ENCODE measurements at regions not wholly inside any gene's neighbourhood (a gene's known extent, or its start where the extent isn't known, plus 50 kb on each side); places are given as distances from the start of the nearest gene placed in this dataset.

- no peak for DNase-seq (ENCODE audit: extremely low spot score in 2 of 2)
- TF ChIP-seq POLR2A (IDR thresholded peaks at IDR 0.05), result no peak
- TF ChIP-seq CTCF (IDR thresholded peaks at IDR 0.05), result no peak
- no peak for TF ChIP-seq POLR2AphosphoS5 (IDR thresholded peaks at IDR 0.05; ENCODE audit: insufficient read depth in 1 of 2, low read depth in 1 of 2)
- H3K36me3 ChIP-seq, result no peaks in the 10 kb centered on the region
- no peak overlapping the region for H3K27ac ChIP-seq
- H3K4me3 ChIP-seq, result no peak overlapping the region
- no peaks in the 10 kb centered on the region for H3K4me1 ChIP-seq
- H3K9me3 ChIP-seq, result no peaks in the 10 kb centered on the region
- intact Hi-C loops (cut with DNase I), result no loop called here
- H3K27me3 ChIP-seq, result no peaks in the 10 kb centered on the region
Observed at GRCh38 chr16:73323880-73324279, 276.0 kb upstream of the ZFHX3 start.

DNA sequence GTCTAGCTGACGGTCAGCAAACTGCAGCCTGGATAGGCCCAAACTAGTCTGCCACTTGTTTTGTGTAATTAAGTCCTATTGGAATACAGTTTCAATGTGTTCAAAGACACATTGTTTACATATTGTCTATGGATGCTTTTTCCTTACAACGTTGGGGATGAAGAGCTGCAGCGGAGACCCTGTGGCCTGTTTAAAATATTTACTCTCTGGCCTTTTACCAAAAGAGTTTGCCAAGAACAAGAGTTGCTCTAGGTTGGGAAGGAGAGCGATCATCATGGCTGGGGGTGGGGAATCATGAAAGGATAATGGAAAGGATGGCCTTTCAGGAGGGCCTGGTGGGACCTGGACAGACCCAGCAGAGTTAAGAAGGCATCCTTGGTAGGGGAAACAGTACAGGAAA is 274.9 kb upstream of the ZFHX3 start:
- no peak overlapping the region for H3K4me3 ChIP-seq
- H3K4me1 ChIP-seq, result no peaks in the 10 kb centered on the region
- H3K27ac ChIP-seq, result no peak overlapping the region
- H3K36me3 ChIP-seq, result no peaks in the 10 kb centered on the region
- intact Hi-C loops (cut with DNase I), result no loop called here
- no peak for DNase-seq (ENCODE audit: extremely low spot score in 2 of 2)
- H3K27me3 ChIP-seq, result no peaks in the 10 kb centered on the region
- no peaks in the 10 kb centered on the region for H3K9me3 ChIP-seq
- TF ChIP-seq POLR2AphosphoS5 (IDR thresholded peaks at IDR 0.05; ENCODE audit: insufficient read depth in 1 of 2, low read depth in 1 of 2), result no peak
- TF ChIP-seq CTCF (IDR thresholded peaks at IDR 0.05), result no peak
- TF ChIP-seq POLR2A (IDR thresholded peaks at IDR 0.05), result no peak

GRCh38 chr16:73321853-73322252 is 273.9 kb upstream of the ZFHX3 start:
- TF ChIP-seq POLR2A (IDR thresholded peaks at IDR 0.05), result no peak
- TF ChIP-seq POLR2AphosphoS5 (IDR thresholded peaks at IDR 0.05; ENCODE audit: insufficient read depth in 1 of 2, low read depth in 1 of 2), result no peak
- H3K27me3 ChIP-seq, result no peaks in the 10 kb centered on the region
- no peaks in the 10 kb centered on the region for H3K9me3 ChIP-seq
- H3K4me3 ChIP-seq, result no peak overlapping the region
- no peaks in the 10 kb centered on the region for H3K4me1 ChIP-seq
- no peaks in the 10 kb centered on the region for H3K36me3 ChIP-seq
- intact Hi-C loops (cut with DNase I), result no loop called here
- H3K27ac ChIP-seq, result no peak overlapping the region
- DNase-seq (ENCODE audit: extremely low spot score in 2 of 2), result no peak

DNA sequence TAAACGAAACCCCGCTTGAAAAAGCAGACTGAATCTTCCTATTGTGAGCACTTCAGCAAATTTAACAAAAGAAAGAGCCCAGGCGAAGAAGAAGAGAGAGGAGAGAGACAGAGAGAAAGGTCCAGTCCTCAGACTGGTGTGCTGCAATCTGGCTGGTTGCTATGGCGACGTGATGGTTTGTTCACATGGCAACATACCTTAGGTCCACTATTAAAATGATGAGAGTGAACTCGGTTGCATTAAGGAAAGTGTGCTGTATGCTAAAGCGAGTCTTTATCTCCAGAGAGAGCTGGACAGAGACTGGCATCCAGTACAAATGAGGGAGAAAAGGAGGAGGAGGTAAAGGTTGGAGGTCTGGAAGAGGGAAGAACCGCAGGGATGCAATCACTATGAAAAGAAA is 271.8 kb upstream of the ZFHX3 start:
- Histone ChIP-seq H3K4me1 (no peaks in the 10 kb centered on the region), H3K4me3 (no peak overlapping the region), H3K27ac (no peak overlapping the region), H3K36me3 (no peaks in the 10 kb centered on the region), H3K27me3 (no peaks in the 10 kb centered on the region), H3K9me3 (no peaks in the 10 kb centered on the region)
- intact Hi-C loops (cut with DNase I), result no loop called here
- TF ChIP-seq CTCF (IDR thresholded peaks at IDR 0.05), result no peak
- no peak for TF ChIP-seq POLR2AphosphoS5 (IDR thresholded peaks at IDR 0.05; ENCODE audit: insufficient read depth in 1 of 2, low read depth in 1 of 2)
- TF ChIP-seq POLR2A (IDR thresholded peaks at IDR 0.05), result no peak
- DNase-seq (ENCODE audit: extremely low spot score in 2 of 2), result no peak

GRCh38 chr16:73319261-73319660 is 271.3 kb upstream of the ZFHX3 start:
- no peak for DNase-seq (ENCODE audit: extremely low spot score in 2 of 2)
- no peaks in the 10 kb centered on the region for H3K9me3 ChIP-seq
- TF ChIP-seq POLR2AphosphoS5 (IDR thresholded peaks at IDR 0.05; ENCODE audit: insufficient read depth in 1 of 2, low read depth in 1 of 2), result no peak
- TF ChIP-seq POLR2A (IDR thresholded peaks at IDR 0.05), result no peak
- TF ChIP-seq CTCF (IDR thresholded peaks at IDR 0.05), result no peak
- no peaks in the 10 kb centered on the region for H3K4me1 ChIP-seq
- no peak overlapping the region for H3K4me3 ChIP-seq
- H3K27me3 ChIP-seq, result no peaks in the 10 kb centered on the region
- H3K27ac ChIP-seq, result no peak overlapping the region
- intact Hi-C loops (cut with DNase I), result no loop called here
- no peaks in the 10 kb centered on the region for H3K36me3 ChIP-seq

Data from vagina (tissue), 2 donors.